H1 (cell line): ENCODE measurements at regions not wholly inside any gene's neighbourhood (a gene's known extent, or its start where the extent isn't known, plus 50 kb on each side); places are given as distances from the start of the nearest gene placed in this dataset.

Source experiments
- CTCF ChIA-PET: fragments of 300-600 bp; sonication (Branson Sonifier 250); formaldehyde crosslinking; loops from one replicate; lab custom pipeline; 2021; ENCODE audit not compliant: partially characterized antibody; lab: Charles Lee
- POLR2A ChIA-PET: fragments of 300-600 bp; sonication (Branson Sonifier 250); formaldehyde crosslinking; loops from one replicate; lab custom pipeline; 2021; ENCODE audit warnings: inconsistent platforms; ENCODE audit not compliant: partially characterized antibody; lab: Charles Lee
- DNase-seq, 2 experiments: peaks; one replicate each; pipeline versions ENCODE4 v3.0.0 to v3.0.0-alpha.2; 2010 to 2022; ENCODE audit warnings: low spot score in 2 of 2, low read depth in 1 of 2, mixed read lengths in 1 of 2
- FAIRE-seq: peaks from 2 replicates; lab custom pipeline; 2011; peaks lifted over from hg19 to GRCh38; lab: Jason Lieb, UNC
- H2AFZ ChIP-seq: 2 replicates; pipeline ENCODE4 v1.8.1; 2012; ENCODE audit warnings: low read length, inconsistent platforms
- H2AK5ac ChIP-seq: 2 replicates; pipeline ENCODE4 v1.6.1; 2013; ENCODE audit warnings: low read depth, low read length
- H2BK120ac ChIP-seq: replicated peaks from 2 replicates; pipeline ENCODE3; 2013; ENCODE audit warnings: low read depth, low read length, inconsistent platforms
- H2BK12ac ChIP-seq: 2 replicates; pipeline ENCODE4 v1.6.1; 2013; ENCODE audit warnings: low read depth, low read length
- H2BK15ac ChIP-seq: 2 replicates; pipeline ENCODE4 v1.6.1; 2013; ENCODE audit warnings: low read length
- H2BK20ac ChIP-seq: 2 replicates; pipeline ENCODE4 v1.6.1; 2013; ENCODE audit warnings: low read length
- H2BK5ac ChIP-seq: 2 replicates; pipeline ENCODE4 v1.6.1; 2013; ENCODE audit warnings: low read depth, low read length
- H3K14ac ChIP-seq: 2 replicates; pipeline ENCODE4 v1.6.1; 2013; ENCODE audit warnings: inconsistent platforms; ENCODE audit not compliant: insufficient read length
- H3K18ac ChIP-seq: 2 replicates; pipeline ENCODE4 v1.6.1; 2013; ENCODE audit warnings: low read length; ENCODE audit errors: extremely low read depth
- H3K23ac ChIP-seq: 2 replicates; pipeline ENCODE4 v1.6.1; 2013; ENCODE audit warnings: inconsistent platforms; ENCODE audit not compliant: insufficient read length
- H3K23me2 ChIP-seq: 2 replicates; pipeline ENCODE4 v1.6.1; 2013; ENCODE audit warnings: low read depth, low read length
- H3K27ac ChIP-seq: 2 replicates; pipeline ENCODE4 v1.6.1; 2011; ENCODE audit warnings: low read depth, low read length, inconsistent platforms
- H3K27me3 ChIP-seq, 4 experiments: replicated peaks in 1 of 4; 1 replicate in 1 of 4; 2 replicates in 3 of 4; pipeline versions ENCODE4 v1.6.1 to v1.8.1; 2011 to 2013; ENCODE audit warnings: low read length in 3 of 4, mild to moderate bottlenecking in 3 of 4, inconsistent platforms in 2 of 4, mixed read lengths in 2 of 4, moderate library complexity in 1 of 4; ENCODE audit not compliant: control insufficient read depth in 3 of 4, insufficient read depth in 3 of 4; ENCODE audit errors: extremely low read depth in 1 of 4
- H3K36me3 ChIP-seq, 4 experiments: 2 replicates each; pipeline versions ENCODE4 v1.6.1 to v1.8.1; 2011 to 2013; ENCODE audit warnings: mild to moderate bottlenecking in 4 of 4, low read length in 3 of 4, moderate library complexity in 2 of 4, control low read depth in 1 of 4, inconsistent platforms in 1 of 4; ENCODE audit not compliant: insufficient read depth in 4 of 4, control insufficient read depth in 2 of 4
- H3K4ac ChIP-seq: replicated peaks from 2 replicates; pipeline ENCODE3; 2013; ENCODE audit warnings: low read length, low read depth, mixed read lengths, inconsistent platforms; ENCODE audit not compliant: insufficient read length
- H3K4me1 ChIP-seq, 4 experiments: replicated peaks in 1 of 4; 1 replicate in 1 of 4; 2 replicates in 3 of 4; pipeline versions ENCODE4 v1.6.1 to v1.8.1; 2011 to 2013; ENCODE audit warnings: low read length in 3 of 4, inconsistent platforms in 2 of 4, mixed read lengths in 1 of 4; ENCODE audit not compliant: insufficient read depth in 4 of 4, control insufficient read depth in 3 of 4
- H3K4me2 ChIP-seq, 2 experiments: 2 replicates each; pipeline versions ENCODE4 v1.6.1 to v1.8.1; 2011 to 2013; ENCODE audit warnings: low read depth in 2 of 2, low read length in 2 of 2, control low read depth in 1 of 2, inconsistent platforms in 1 of 2, mild to moderate bottlenecking in 1 of 2; ENCODE audit not compliant: insufficient read depth in 1 of 2
- H3K4me3 ChIP-seq, 4 experiments: fragments of 200-600, 300-600 bp in 1 of 4; sonication (generic), shearing (Covaris generic), sonication (Bioruptor Twin) in 1 of 4; 2 replicates each; pipeline versions ENCODE4 v1.5.1 to v1.8.1; 2011 to 2016; ENCODE audit warnings: low read length in 4 of 4, low read depth in 3 of 4, control low read depth in 2 of 4, inconsistent platforms in 2 of 4, mild to moderate bottlenecking in 2 of 4, mixed read lengths in 1 of 4, moderate library complexity in 1 of 4; ENCODE audit not compliant: insufficient read depth in 2 of 4; ENCODE audit errors: extremely low read depth in 1 of 4
- H3K56ac ChIP-seq: replicated peaks from 2 replicates; pipeline ENCODE3; 2013; ENCODE audit warnings: low read depth, mild to moderate bottlenecking, mixed read lengths, low read length, inconsistent platforms; ENCODE audit not compliant: insufficient read length
- H3K79me1 ChIP-seq: 2 replicates; pipeline ENCODE4 v1.6.1; 2013; ENCODE audit warnings: low read depth, low read length, control low read depth
- H3K79me2 ChIP-seq, 2 experiments: 2 replicates each; pipeline versions ENCODE4 v1.6.1 to v1.8.1; 2012 to 2013; ENCODE audit warnings: low read length in 2 of 2, mild to moderate bottlenecking in 2 of 2, inconsistent platforms in 1 of 2; ENCODE audit not compliant: insufficient read depth in 2 of 2, control insufficient read depth in 1 of 2
- H3K9ac ChIP-seq, 4 experiments: replicated peaks in 1 of 4; 1 replicate in 1 of 4; 2 replicates in 3 of 4; pipeline versions ENCODE4 v1.6.1 to v1.8.1; 2011 to 2013; ENCODE audit warnings: low read depth in 3 of 4, low read length in 3 of 4, control low read depth in 2 of 4, mild to moderate bottlenecking in 2 of 4, moderate library complexity in 2 of 4, inconsistent platforms in 1 of 4; ENCODE audit errors: extremely low read depth in 1 of 4
- H3K9me3 ChIP-seq, 2 experiments: 2 replicates each; pipeline versions ENCODE4 v1.6.1 to v1.8.1; 2012 to 2013; ENCODE audit warnings: mild to moderate bottlenecking in 2 of 2, moderate library complexity in 2 of 2, control low read depth in 1 of 2, inconsistent platforms in 1 of 2, low read depth in 1 of 2, low read length in 1 of 2, mixed read lengths in 1 of 2; ENCODE audit not compliant: insufficient read depth in 2 of 2
- H4K20me1 ChIP-seq, 2 experiments: replicated peaks in 1 of 2; 2 replicates each; pipeline versions ENCODE3 to v1.8.1; 2011 to 2013; ENCODE audit warnings: inconsistent platforms in 2 of 2, low read length in 2 of 2, mild to moderate bottlenecking in 1 of 2; ENCODE audit not compliant: insufficient read depth in 2 of 2, control insufficient read depth in 1 of 2
- H4K5ac ChIP-seq: 2 replicates; pipeline ENCODE4 v1.6.1; 2013; ENCODE audit warnings: low read length, low read depth, mixed read lengths, inconsistent platforms; ENCODE audit not compliant: insufficient read length
- H4K8ac ChIP-seq: 2 replicates; pipeline ENCODE4 v1.8.0; 2013; ENCODE audit warnings: mild to moderate bottlenecking, moderate library complexity, low read length, inconsistent platforms; ENCODE audit not compliant: insufficient read depth; ENCODE audit errors: extremely low read depth
- H4K91ac ChIP-seq: replicated peaks from 2 replicates; pipeline ENCODE3; 2013; ENCODE audit warnings: low read length, mixed read lengths, inconsistent platforms; ENCODE audit not compliant: insufficient read length
- ATF3 ChIP-seq: IDR thresholded peaks from 2 replicates; pipeline ENCODE4 v1.6.1; 2011; ENCODE audit warnings: low read depth, mild to moderate bottlenecking, low read length; ENCODE audit not compliant: insufficient read depth
- BACH1 ChIP-seq: IDR thresholded peaks from 2 replicates; pipeline ENCODE4 v1.6.1; 2012; ENCODE audit warnings: low read length, improper control_type of control experiment
- CEBPB ChIP-seq: IDR thresholded peaks from 2 replicates; pipeline ENCODE4 v1.6.1; 2012; ENCODE audit warnings: low read depth, low read length
- CHD1 ChIP-seq: IDR thresholded peaks from 2 replicates; pipeline ENCODE4 v1.6.1; 2012; ENCODE audit warnings: low read depth, low read length, improper control_type of control experiment
- CTBP2 ChIP-seq: IDR thresholded peaks from 2 replicates; pipeline ENCODE4 v1.7.0; 2011; ENCODE audit warnings: borderline replicate concordance, mild to moderate bottlenecking, moderate library complexity, mixed read lengths, low read length; ENCODE audit not compliant: insufficient read depth, insufficient read length
- EP300 ChIP-seq, 2 experiments: IDR thresholded peaks; 1 replicate in 1 of 2; 2 replicates in 1 of 2; pipeline ENCODE4 v1.6.1; 2011 to 2012; ENCODE audit warnings: low read depth in 2 of 2, low read length in 2 of 2, mild to moderate bottlenecking in 2 of 2, borderline replicate concordance in 1 of 2, inconsistent platforms in 1 of 2, moderate library complexity in 1 of 2
- KDM4A ChIP-seq: IDR thresholded peaks from one replicate; pipeline ENCODE4 v1.7.1; 2012; ENCODE audit warnings: low read depth, mild to moderate bottlenecking, moderate library complexity, low read length, inconsistent platforms; ENCODE audit not compliant: severe bottlenecking
- POLR2A ChIP-seq, 2 experiments: IDR thresholded peaks; 1 replicate in 1 of 2; 2 replicates in 1 of 2; pipeline ENCODE4 v1.6.1; 2011; ENCODE audit warnings: low read depth in 2 of 2, low read length in 2 of 2, mild to moderate bottlenecking in 2 of 2; ENCODE audit errors: control extremely low read depth in 1 of 2
- RXRA ChIP-seq: IDR thresholded peaks from 2 replicates; pipeline ENCODE4 v1.6.1; 2011; ENCODE audit warnings: low read depth, mild to moderate bottlenecking, low read length, moderate library complexity; ENCODE audit not compliant: insufficient read depth
- SP4 ChIP-seq: IDR thresholded peaks from 2 replicates; pipeline ENCODE4 v1.6.1; 2012; ENCODE audit warnings: low read length, inconsistent platforms
- TAF7 ChIP-seq: optimal IDR thresholded peaks from 2 replicates; pipeline ENCODE3; 2011; ENCODE audit warnings: low read depth, mild to moderate bottlenecking, inconsistent platforms, low read length, moderate library complexity, borderline replicate concordance
- WGBS, 2 experiments: shearing (Covaris generic) in 1 of 2; methylation state at CpG; one replicate each; pipeline versions ENCODE4 v1.1.6 to v1.1.7; 2013 to 2015; ENCODE audit warnings: low lambda C conversion rate in 2 of 2, mixed read lengths in 2 of 2, inconsistent platforms in 1 of 2, low coverage in 1 of 2, missing lambda C conversion rate in 1 of 2; ENCODE audit not compliant: insufficient replicate concordance in 2 of 2, insufficient coverage in 1 of 2, insufficient read length in 1 of 2; ENCODE audit errors: extremely low coverage in 1 of 2, missing lambda C conversion rate in 1 of 2; 5-methylcytosine and 5-hydroxymethylcytosine counted together

DNA sequence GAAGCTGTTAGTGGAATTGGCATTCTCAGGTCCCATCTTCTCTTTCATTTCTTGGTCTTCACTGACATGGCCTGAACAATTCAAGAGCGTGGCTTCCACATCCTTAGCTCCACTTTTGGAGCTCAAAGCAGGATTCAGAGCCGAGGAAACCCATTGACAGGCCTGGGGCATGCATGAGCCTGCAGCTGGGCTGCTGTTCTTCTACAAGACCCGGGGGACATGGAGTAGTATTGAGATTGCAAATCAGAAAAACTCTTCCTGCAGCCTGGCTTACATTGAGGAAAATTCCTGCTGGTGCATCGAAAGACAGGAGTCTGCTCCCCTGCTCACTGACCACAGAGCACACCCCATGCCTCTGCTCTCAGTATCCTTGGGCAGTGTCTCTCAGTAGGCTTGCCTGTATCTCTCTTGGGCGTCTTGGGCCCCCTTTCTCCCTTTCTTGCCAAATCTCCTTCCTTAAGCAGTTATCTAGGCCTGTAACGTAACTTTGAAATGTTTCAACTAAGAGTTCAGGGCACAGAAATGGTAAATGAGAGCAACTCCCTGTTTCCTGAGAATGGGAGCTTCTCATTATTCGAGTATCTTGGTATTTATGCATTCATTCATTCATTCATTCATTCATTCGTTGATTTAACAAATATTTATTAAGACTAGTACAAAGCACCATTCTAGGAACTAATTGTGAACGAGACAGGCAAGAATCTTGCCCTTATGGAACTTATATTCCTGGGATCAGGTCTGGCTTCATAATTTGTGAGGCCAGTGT, 603.6 kb upstream of the CLINT1 start:
- H3K23me2 ChIP-seq, result no peaks in the 10 kb centered on the region
- no peak overlapping the region for H3K4me3 ChIP-seq
- FAIRE-seq (no peak), DNase-seq (no peak)
- H3K79me1 ChIP-seq, result no peaks in the 10 kb centered on the region
- H3K36me3 ChIP-seq, result no peaks in the 10 kb centered on the region
- H3K23ac ChIP-seq, result no peak overlapping the region
- no peak overlapping the region for H3K4ac ChIP-seq
- H2BK15ac ChIP-seq, result no peak overlapping the region
- H3K79me2 ChIP-seq, result no peaks in the 10 kb centered on the region
- no peak overlapping the region for H2AK5ac ChIP-seq
- H3K14ac ChIP-seq, result no peak overlapping the region
- no peaks in the 10 kb centered on the region for H4K20me1 ChIP-seq
- H3K4me1 ChIP-seq, result no peaks in the 10 kb centered on the region
- no peak overlapping the region for H2BK5ac ChIP-seq
- H3K27me3 ChIP-seq, result peaks cover 0 to 1% (median 0%) of the 10 kb centered on the region in 4 experiments; a peak in 1 of 7 replicates
- no peak overlapping the region for H4K91ac ChIP-seq
- no peak overlapping the region for H2BK12ac ChIP-seq
- no peak overlapping the region for H3K18ac ChIP-seq
- ChIA-PET POLR2A (no interaction called here), CTCF (interaction anchor here (1.3 kb wide), 1 partner anchor 354 kb away, joined by 3 read pairs; no protein-coding TSS in a partner anchor)
- H2AFZ ChIP-seq, result no peak overlapping the region
- no peak overlapping the region for H3K4me2 ChIP-seq
- H4K5ac ChIP-seq, result no peak overlapping the region
- H3K9me3 ChIP-seq, result no peaks in the 10 kb centered on the region
- peak overlapping the region; percentile 72 for H4K8ac ChIP-seq
- WGBS, 2 experiments, result 93% methylated on average over 9 of the region's 9 CpGs; no CpG with 5 or more reads in 1 of the 2 experiments
- H3K27ac ChIP-seq, result no peak overlapping the region
- H2BK120ac ChIP-seq, result no peak overlapping the region
- H2BK20ac ChIP-seq, result no peak overlapping the region
- H3K56ac ChIP-seq, result no peak overlapping the region
- no peak overlapping the region for H3K9ac ChIP-seq
- no peak for TF ChIP-seq BACH1
- TF ChIP-seq CEBPB, result no peak
- no peak for TF ChIP-seq ATF3
- no peak for TF ChIP-seq RXRA
- no peak for TF ChIP-seq CHD1
- no peak for TF ChIP-seq SP4
- no peak for TF ChIP-seq EP300 (IDR thresholded peaks at IDR 0.05; ENCODE audit: borderline replicate concordance in 1 of 2, low read depth in 2 of 2, low read length in 2 of 2)
- TF ChIP-seq POLR2A (IDR thresholded peaks at IDR 0.05; ENCODE audit: control extremely low read depth in 1 of 2, low read depth in 2 of 2, low read length in 2 of 2), result no peak
- TF ChIP-seq CTBP2, result no peak
- no peak for TF ChIP-seq TAF7
- TF ChIP-seq KDM4A, result no peak
